Nephron (organoid): ENCODE measurements at regions not wholly inside any gene's neighbourhood (a gene's known extent, or its start where the extent isn't known, plus 50 kb on each side); places are given as distances from the start of the nearest gene placed in this dataset.
A peak's percentile ranks its signal among the peaks of the same experiment; 100 is the strongest.

Experiments
- H3K27ac Mint-ChIP-seq, 3 experiments: 2 replicates each; pipeline ENCODE4 v1.8.0; 2020; ENCODE audit warnings: mixed read lengths in 3 of 3, mild to moderate bottlenecking in 2 of 3, moderate library complexity in 1 of 3
- H3K27me3 Mint-ChIP-seq: 2 replicates; pipeline ENCODE4 v1.8.0; 2021; ENCODE audit warnings: low read depth, mild to moderate bottlenecking, moderate library complexity, mixed read lengths
- H3K36me3 Mint-ChIP-seq: 2 replicates; pipeline ENCODE4 v1.8.0; 2020; ENCODE audit warnings: low read depth, mixed read lengths
- H3K4me1 Mint-ChIP-seq: 2 replicates; pipeline ENCODE4 v1.8.0; 2020; ENCODE audit warnings: mixed read lengths
- H3K4me3 Mint-ChIP-seq, 3 experiments: 2 replicates each; pipeline ENCODE4 v1.8.0; 2020; ENCODE audit warnings: mild to moderate bottlenecking in 3 of 3, mixed read lengths in 3 of 3, moderate library complexity in 2 of 3
- H3K9me3 Mint-ChIP-seq: 2 replicates; pipeline ENCODE4 v1.8.0; 2020; ENCODE audit warnings: mixed read lengths
- TF ChIP-seq, protein P1 (sequence below), 3 experiments: fragments of 200-600 bp; sonication (generic); IDR thresholded peaks; one replicate each; pipeline ENCODE4 v1.5.0; 2021; ENCODE audit warnings: antibody characterized with exemption in 3 of 3; ENCODE audit not compliant: unreplicated experiment in 3 of 3

DNA sequence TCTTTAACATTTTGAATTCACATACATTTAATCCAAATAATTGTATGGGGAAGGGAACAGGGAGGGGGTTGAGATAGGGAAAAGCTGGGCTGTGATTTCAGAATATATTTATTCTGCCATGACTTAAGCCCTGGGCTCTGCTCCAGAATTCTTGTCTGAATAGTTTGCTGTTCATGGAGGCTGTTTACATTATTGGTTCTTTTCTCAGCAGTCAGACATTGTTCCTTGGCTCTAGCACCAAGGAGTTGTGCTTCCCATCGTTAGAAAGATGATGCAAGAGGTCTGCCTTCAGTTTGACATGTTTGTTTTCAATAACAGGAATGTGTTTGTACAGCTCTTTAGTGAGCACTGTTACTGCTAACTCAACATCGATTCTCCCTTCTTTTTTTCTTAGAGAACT is 198.8 kb upstream of the CDYL start:
- TF ChIP-seq, protein P1, sequence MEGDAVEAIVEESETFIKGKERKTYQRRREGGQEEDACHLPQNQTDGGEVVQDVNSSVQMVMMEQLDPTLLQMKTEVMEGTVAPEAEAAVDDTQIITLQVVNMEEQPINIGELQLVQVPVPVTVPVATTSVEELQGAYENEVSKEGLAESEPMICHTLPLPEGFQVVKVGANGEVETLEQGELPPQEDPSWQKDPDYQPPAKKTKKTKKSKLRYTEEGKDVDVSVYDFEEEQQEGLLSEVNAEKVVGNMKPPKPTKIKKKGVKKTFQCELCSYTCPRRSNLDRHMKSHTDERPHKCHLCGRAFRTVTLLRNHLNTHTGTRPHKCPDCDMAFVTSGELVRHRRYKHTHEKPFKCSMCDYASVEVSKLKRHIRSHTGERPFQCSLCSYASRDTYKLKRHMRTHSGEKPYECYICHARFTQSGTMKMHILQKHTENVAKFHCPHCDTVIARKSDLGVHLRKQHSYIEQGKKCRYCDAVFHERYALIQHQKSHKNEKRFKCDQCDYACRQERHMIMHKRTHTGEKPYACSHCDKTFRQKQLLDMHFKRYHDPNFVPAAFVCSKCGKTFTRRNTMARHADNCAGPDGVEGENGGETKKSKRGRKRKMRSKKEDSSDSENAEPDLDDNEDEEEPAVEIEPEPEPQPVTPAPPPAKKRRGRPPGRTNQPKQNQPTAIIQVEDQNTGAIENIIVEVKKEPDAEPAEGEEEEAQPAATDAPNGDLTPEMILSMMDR (IDR thresholded peaks at IDR 0.05; ENCODE audit: unreplicated experiment in 3 of 3) = no peak
- Mint-ChIP-seq H3K4me1 (peaks cover 22% of the 10 kb centered on the region), H3K4me3 (no peak overlapping the region), H3K27me3 (peaks cover 3% of the 10 kb centered on the region), H3K27ac (peak overlapping the region in 2 of 3 experiments; percentile 48 to 70), H3K36me3 (no peaks in the 10 kb centered on the region), H3K9me3 (peaks cover 19% of the 10 kb centered on the region)

DNA sequence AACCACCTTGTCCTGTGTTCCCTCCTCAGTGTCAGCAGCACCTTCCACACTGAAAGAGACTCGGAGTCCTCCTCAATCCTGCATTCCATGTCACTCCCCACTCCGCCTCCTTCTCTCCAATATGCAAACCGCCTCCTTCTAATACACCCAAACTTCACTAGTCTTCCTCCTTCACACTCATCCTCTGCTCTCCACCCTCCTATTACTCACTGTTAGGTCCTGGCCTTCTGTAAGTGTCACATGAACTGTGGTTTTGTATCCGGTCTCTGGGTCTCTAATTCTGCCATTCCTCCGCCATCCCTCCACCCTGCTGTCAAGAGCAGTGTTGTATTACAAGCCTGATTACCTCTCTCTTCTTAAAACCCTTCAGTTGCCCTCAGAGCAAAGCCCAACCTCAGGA is 200.5 kb upstream of the CDYL start:
- Mint-ChIP-seq H3K9me3 (peaks cover 26% of the 10 kb centered on the region), H3K36me3 (peaks cover 5% of the 10 kb centered on the region), H3K27me3 (peaks cover 3% of the 10 kb centered on the region), H3K4me3 (no peak overlapping the region), H3K27ac (no peak overlapping the region), H3K4me1 (peaks cover 22% of the 10 kb centered on the region)
- TF ChIP-seq, protein P1 (IDR thresholded peaks at IDR 0.05; ENCODE audit: unreplicated experiment in 3 of 3) = no peak

DNA sequence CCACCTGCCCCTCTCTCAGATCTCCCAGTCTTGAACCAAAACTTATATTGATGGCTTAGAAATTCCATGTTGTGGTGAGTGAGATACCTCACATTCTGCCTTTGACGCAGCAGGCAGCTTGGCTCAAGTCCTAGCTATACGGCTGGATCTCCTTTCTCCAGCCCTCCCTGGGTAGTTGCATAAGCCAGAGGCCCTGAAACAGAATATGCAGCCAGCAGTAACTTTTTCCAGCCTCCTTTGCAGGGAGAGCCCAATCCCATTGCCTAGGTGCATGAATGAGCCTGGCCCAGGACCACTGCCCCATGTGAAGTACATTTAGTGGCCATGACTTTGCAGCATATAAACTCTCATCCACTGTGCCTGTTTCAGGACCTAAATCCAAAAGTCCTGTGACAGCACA is 202.2 kb upstream of the CDYL start:
- Mint-ChIP-seq H3K27me3 (peaks cover 3% of the 10 kb centered on the region), H3K9me3 (peaks cover 34% of the 10 kb centered on the region), H3K4me1 (peaks cover 22% of the 10 kb centered on the region), H3K4me3 (no peak overlapping the region), H3K36me3 (peaks cover 5% of the 10 kb centered on the region), H3K27ac (peak overlapping the region in 2 of 3 experiments; percentile 3 to 5)
- TF ChIP-seq, protein P1 (IDR thresholded peaks at IDR 0.05; ENCODE audit: unreplicated experiment in 3 of 3) = no peak

DNA sequence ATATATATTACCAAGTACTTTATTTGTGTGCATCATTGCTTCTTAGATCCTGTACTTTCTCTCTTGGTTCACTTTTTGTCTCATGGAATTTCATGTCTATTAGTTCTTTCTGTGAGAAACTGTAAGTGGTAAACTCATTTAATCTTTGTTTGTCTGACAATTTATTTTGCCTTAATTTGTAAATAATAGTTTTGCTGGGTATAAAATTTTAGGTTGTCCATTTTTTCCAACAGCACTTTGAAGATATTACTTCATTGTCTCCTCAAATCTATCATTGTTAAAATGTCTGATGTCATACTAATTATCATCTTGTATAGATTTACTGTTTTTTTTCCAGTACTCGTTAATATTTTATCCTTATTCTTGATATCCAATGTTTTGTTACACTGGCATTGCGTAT is 205.2 kb upstream of the CDYL start:
- no peak overlapping the region for H3K27ac Mint-ChIP-seq
- H3K9me3 Mint-ChIP-seq = peaks cover 31% of the 10 kb centered on the region
- H3K4me1 Mint-ChIP-seq = peaks cover 18% of the 10 kb centered on the region
- no peak overlapping the region for H3K4me3 Mint-ChIP-seq
- peaks cover 3% of the 10 kb centered on the region for H3K27me3 Mint-ChIP-seq
- peaks cover 5% of the 10 kb centered on the region for H3K36me3 Mint-ChIP-seq
- TF ChIP-seq, protein P1 (IDR thresholded peaks at IDR 0.05; ENCODE audit: unreplicated experiment in 3 of 3) = no peak

DNA sequence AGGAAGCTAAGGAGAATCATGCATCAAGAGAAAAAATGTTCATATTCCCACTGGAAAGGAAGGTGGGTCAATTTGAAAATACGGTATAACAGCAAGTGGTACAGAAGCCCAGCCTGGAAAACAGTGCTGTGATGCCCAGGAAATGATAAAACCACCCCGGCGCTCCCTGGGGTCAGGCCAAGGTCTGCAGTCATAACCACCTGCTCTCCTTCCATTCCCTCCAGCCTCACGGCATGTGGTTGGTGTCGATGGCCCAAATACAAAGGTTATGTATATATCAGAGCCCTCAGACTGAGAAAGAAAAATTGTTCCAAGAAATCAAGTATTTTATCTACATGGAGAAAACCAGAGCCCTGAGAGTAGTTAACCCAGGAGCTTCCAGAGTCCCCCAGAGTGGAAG is 208.1 kb upstream of the CDYL start:
- H3K27me3 Mint-ChIP-seq = peaks cover 6% of the 10 kb centered on the region
- peaks cover 5% of the 10 kb centered on the region for H3K36me3 Mint-ChIP-seq
- TF ChIP-seq, protein P1 (IDR thresholded peaks at IDR 0.05; ENCODE audit: unreplicated experiment in 3 of 3) = no peak
- H3K27ac Mint-ChIP-seq = no peak overlapping the region
- H3K4me3 Mint-ChIP-seq = no peak overlapping the region
- peaks cover 18% of the 10 kb centered on the region for H3K4me1 Mint-ChIP-seq
- peaks cover 22% of the 10 kb centered on the region for H3K9me3 Mint-ChIP-seq

DNA sequence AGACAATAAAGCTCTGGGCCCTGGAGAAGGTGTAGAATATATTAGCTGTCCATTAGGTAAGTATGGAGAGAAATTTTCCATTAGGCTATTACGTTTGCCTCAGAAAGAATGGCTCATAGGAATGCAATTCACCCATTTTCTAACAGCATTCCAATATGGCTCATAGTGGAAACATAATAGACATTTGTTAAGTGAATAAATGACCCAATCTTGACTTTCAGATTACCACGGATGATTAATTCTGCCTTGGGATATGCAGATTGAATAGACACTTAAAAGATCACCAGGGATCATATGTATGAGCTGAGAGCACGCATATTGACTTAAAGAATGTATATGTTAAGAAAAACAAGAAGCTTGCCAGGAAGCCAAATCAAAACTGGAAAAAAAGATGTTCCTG is 209.1 kb upstream of the CDYL start:
- Mint-ChIP-seq H3K27ac (no peak overlapping the region), H3K4me1 (peaks cover 21% of the 10 kb centered on the region), H3K36me3 (peaks cover 5% of the 10 kb centered on the region), H3K27me3 (peaks cover 6% of the 10 kb centered on the region), H3K9me3 (peaks cover 22% of the 10 kb centered on the region), H3K4me3 (no peak overlapping the region)
- TF ChIP-seq, protein P1 (IDR thresholded peaks at IDR 0.05; ENCODE audit: unreplicated experiment in 3 of 3) = no peak
